ENCODE measurements at regions not wholly inside any gene's neighbourhood (a gene's known extent, or its start where the extent isn't known, plus 50 kb on each side); places are given as distances from the start of the nearest gene placed in this dataset.

GRCh38 chr7:22005151-22005550 is 59.5 kb upstream of the CDCA7L start:
- no peak for DNase-seq (ENCODE audit: low read depth in 2 of 2)

- no peak for DNase-seq (ENCODE audit: low read depth in 2 of 2)
Observed at GRCh38 chr7:22002726-22003125, 57.0 kb upstream of the CDCA7L start.

GRCh38 chr7:22001345-22002004 is 55.8 kb upstream of the CDCA7L start:
- DNase-seq (ENCODE audit: low read depth in 2 of 2), result peak; percentile 74 to 84

GRCh38 chr7:21999896-22000295 is 54.2 kb upstream of the CDCA7L start:
- no peak for DNase-seq (ENCODE audit: low read depth in 2 of 2)

DNA sequence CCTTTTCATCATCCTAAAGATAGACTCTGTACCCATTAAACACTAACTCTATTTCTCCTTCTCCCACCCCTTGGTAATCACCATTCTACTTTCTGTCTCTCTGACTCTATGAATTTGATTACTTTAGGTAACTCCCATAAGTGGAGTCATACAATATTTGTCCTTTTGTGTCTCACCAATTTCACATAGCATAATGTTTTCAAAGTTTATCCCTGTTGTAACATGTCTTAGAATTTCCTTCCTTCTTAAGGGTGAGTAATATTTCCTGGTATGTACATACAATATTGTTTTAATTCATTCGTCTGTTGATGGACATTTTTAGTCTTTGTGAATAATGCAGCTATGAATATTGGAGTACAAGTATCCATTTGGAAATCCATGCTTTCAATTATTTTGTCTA is 50.9 kb upstream of the CDCA7L start:
- DNase-seq (ENCODE audit: low read depth in 2 of 2), result peak in 1 of 2 donors; percentile 74

All from lung microvascular endothelial cell (primary cell).